Fibroblast of lung (primary cell): ENCODE measurements at regions not wholly inside any gene's neighbourhood (a gene's known extent, or its start where the extent isn't known, plus 50 kb on each side); places are given as distances from the start of the nearest gene placed in this dataset.

ENCODE experiments used
- DNase-seq, 2 donors: peaks; one replicate each; pipeline versions ENCODE4 v3.0.0 to v3.0.0-alpha.2; 2010; ENCODE audit warnings: low read depth in 2 of 2
- H2AFZ ChIP-seq: 2 replicates; pipeline ENCODE4 v1.5.1; 2012; ENCODE audit warnings: low read length, control low read depth, inconsistent platforms
- H3K27ac ChIP-seq: 2 replicates; pipeline ENCODE4 v1.5.1; 2011; ENCODE audit warnings: low read length, control low read depth; ENCODE audit not compliant: insufficient read depth
- H3K27me3 ChIP-seq: 2 replicates; pipeline ENCODE4 v1.5.1; 2011; ENCODE audit warnings: mild to moderate bottlenecking, low read length; ENCODE audit not compliant: control insufficient read depth, insufficient read depth
- H3K36me3 ChIP-seq: 2 replicates; pipeline ENCODE4 v1.5.1; 2011; ENCODE audit warnings: low read length; ENCODE audit not compliant: control insufficient read depth, insufficient read depth
- H3K4me1 ChIP-seq: 2 replicates; pipeline ENCODE4 v1.5.1; 2011; ENCODE audit warnings: low read length; ENCODE audit not compliant: control insufficient read depth, insufficient read depth; ENCODE audit errors: extremely low read depth
- H3K4me2 ChIP-seq: 2 replicates; pipeline ENCODE4 v1.5.1; 2011; ENCODE audit warnings: low read length, control low read depth; ENCODE audit not compliant: insufficient read depth; ENCODE audit errors: extremely low read depth
- H3K4me3 ChIP-seq, 4 experiments: fragments of 200-600 bp in 1 of 4; sonication (generic) in 1 of 4; replicated peaks in 1 of 4; 2 replicates each; pipeline ENCODE4 v1.5.1; 2011 to 2016; ENCODE audit warnings: low read length in 4 of 4, low read depth in 3 of 4, mild to moderate bottlenecking in 3 of 4, control low read depth in 2 of 4, inconsistent platforms in 1 of 4, mixed read lengths in 1 of 4; ENCODE audit not compliant: insufficient read depth in 1 of 4; ENCODE audit errors: control extremely low read depth in 1 of 4
- H3K79me2 ChIP-seq: 2 replicates; pipeline ENCODE4 v1.5.1; 2012; ENCODE audit warnings: mild to moderate bottlenecking, low read length, inconsistent platforms; ENCODE audit not compliant: control insufficient read depth, insufficient read depth
- H3K9ac ChIP-seq: 2 replicates; pipeline ENCODE4 v1.5.1; 2011; ENCODE audit warnings: mild to moderate bottlenecking, low read length, control low read depth; ENCODE audit not compliant: insufficient read depth
- H3K9me3 ChIP-seq: 2 replicates; pipeline ENCODE4 v1.5.1; 2012; ENCODE audit warnings: low read depth, low read length; ENCODE audit not compliant: control insufficient read depth, insufficient read depth
- H4K20me1 ChIP-seq: 2 replicates; pipeline ENCODE4 v1.5.1; 2011; ENCODE audit warnings: low read length; ENCODE audit not compliant: control insufficient read depth, insufficient read depth; ENCODE audit errors: extremely low read depth
- EZH2 ChIP-seq: IDR thresholded peaks from 2 replicates; pipeline ENCODE4 v1.5.1; 2012; ENCODE audit warnings: low read length, control low read depth, mild to moderate bottlenecking; ENCODE audit errors: missing control alignments
- TF ChIP-seq, protein P1 (sequence below), 2 donors: IDR thresholded peaks in 1 of 2; conservative IDR thresholded peaks in 1 of 2; 1 replicate in 1 of 2; 2 replicates in 1 of 2; pipeline ENCODE4 v1.5.1; 2011 to 2012; ENCODE audit warnings: low read length in 2 of 2, control low read depth in 1 of 2, inconsistent platforms in 1 of 2, low read depth in 1 of 2, mild to moderate bottlenecking in 1 of 2

DNA sequence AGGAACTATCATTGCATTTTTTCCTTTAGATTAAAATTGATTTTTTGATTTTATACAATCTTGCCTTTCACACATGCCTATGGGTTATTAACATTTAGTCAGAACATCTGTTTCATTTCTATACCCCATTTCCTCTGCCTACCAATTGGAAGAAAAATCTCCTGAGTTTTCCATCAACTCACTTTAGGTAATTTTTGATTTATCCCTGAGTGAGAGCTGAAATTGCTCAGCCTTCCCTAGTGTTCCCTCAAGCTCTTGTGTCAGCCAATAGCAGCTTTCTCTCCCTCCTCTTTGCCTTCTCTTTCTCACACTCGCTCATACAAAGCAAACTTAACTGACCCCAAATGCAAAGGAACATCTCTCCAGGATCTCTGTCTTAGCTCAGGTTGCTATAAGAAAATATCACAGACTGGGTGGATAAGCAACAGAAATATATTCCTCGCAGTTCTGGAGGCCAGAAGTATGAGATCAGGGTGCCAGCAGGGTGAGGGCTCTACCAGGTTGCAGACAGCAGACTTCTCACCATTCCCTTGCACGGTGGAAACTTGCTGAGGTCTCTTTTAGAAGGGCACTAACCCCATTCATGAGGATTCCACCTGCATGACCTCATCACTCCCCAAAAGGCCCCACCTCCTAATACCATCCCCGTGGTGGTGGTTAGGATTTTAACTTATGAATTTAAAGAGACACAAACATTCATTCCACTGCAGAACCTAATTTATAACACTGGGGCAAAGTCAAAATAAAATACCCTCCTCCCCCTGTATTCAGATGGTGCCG is 224.2 kb upstream of the SFSWAP start:
- Histone ChIP-seq H3K27ac (no peak overlapping the region), H3K4me2 (no peak overlapping the region), H2AFZ (no peak overlapping the region), H3K9me3 (no peaks in the 10 kb centered on the region), H3K9ac (no peak overlapping the region), H3K36me3 (no peaks in the 10 kb centered on the region), H4K20me1 (no peaks in the 10 kb centered on the region), H3K4me3 (no peak overlapping the region), H3K27me3 (no peaks in the 10 kb centered on the region), H3K4me1 (no peaks in the 10 kb centered on the region), H3K79me2 (no peaks in the 10 kb centered on the region)
- no peak for TF ChIP-seq EZH2
- TF ChIP-seq, protein P1, sequence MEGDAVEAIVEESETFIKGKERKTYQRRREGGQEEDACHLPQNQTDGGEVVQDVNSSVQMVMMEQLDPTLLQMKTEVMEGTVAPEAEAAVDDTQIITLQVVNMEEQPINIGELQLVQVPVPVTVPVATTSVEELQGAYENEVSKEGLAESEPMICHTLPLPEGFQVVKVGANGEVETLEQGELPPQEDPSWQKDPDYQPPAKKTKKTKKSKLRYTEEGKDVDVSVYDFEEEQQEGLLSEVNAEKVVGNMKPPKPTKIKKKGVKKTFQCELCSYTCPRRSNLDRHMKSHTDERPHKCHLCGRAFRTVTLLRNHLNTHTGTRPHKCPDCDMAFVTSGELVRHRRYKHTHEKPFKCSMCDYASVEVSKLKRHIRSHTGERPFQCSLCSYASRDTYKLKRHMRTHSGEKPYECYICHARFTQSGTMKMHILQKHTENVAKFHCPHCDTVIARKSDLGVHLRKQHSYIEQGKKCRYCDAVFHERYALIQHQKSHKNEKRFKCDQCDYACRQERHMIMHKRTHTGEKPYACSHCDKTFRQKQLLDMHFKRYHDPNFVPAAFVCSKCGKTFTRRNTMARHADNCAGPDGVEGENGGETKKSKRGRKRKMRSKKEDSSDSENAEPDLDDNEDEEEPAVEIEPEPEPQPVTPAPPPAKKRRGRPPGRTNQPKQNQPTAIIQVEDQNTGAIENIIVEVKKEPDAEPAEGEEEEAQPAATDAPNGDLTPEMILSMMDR (conservative IDR thresholded peaks at IDR 0.05 in 1 of 2, IDR thresholded peaks at IDR 0.05 in 1 of 2; ENCODE audit: low read depth in 1 of 2, low read length in 2 of 2) = no peak
- DNase-seq = no peak

DNA sequence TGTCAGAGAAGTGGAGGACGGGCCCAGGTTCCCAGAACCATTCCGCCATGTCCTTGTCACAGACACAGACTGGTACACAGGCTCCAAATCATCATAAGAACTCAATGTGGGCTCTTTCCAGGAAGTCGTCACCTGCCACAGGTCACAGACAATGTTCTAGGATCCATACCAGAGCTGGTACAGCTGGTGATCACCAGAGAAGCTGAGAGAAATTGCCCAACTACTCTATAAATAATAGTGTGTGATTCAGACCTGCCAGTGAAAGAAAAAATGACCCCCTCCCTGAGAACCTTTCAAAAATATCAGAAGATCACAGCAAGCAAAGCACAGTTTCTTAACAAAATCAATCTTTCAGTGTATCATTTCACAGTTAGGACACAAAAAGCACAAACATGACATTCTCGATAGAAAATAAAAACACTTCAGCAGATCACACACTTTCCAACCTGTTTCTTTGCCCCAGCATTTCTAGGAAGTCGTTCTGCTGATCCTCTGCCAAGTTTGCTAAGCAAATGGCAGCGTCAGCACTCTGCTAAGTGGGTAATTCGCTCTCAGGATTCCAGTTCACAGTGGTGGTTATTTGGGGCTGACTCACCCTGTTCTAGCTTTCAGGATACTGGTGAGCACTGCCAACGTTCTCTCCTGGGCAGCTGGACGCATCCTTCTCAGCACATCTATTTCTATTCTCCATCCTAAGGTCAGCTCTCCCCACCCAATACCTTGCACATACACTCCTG is 223.3 kb upstream of the SFSWAP start:
- no peak for DNase-seq
- no peak overlapping the region for H3K27ac ChIP-seq
- H3K79me2 ChIP-seq = no peaks in the 10 kb centered on the region
- H3K9me3 ChIP-seq = no peaks in the 10 kb centered on the region
- no peaks in the 10 kb centered on the region for H3K36me3 ChIP-seq
- no peak overlapping the region for H3K4me3 ChIP-seq
- no peaks in the 10 kb centered on the region for H3K4me1 ChIP-seq
- no peak overlapping the region for H3K4me2 ChIP-seq
- no peak overlapping the region for H2AFZ ChIP-seq
- no peak overlapping the region for H3K9ac ChIP-seq
- no peaks in the 10 kb centered on the region for H3K27me3 ChIP-seq
- H4K20me1 ChIP-seq = no peaks in the 10 kb centered on the region
- TF ChIP-seq EZH2 = no peak
- TF ChIP-seq, protein P1 (conservative IDR thresholded peaks at IDR 0.05 in 1 of 2, IDR thresholded peaks at IDR 0.05 in 1 of 2; ENCODE audit: low read depth in 1 of 2, low read length in 2 of 2) = no peak

DNA sequence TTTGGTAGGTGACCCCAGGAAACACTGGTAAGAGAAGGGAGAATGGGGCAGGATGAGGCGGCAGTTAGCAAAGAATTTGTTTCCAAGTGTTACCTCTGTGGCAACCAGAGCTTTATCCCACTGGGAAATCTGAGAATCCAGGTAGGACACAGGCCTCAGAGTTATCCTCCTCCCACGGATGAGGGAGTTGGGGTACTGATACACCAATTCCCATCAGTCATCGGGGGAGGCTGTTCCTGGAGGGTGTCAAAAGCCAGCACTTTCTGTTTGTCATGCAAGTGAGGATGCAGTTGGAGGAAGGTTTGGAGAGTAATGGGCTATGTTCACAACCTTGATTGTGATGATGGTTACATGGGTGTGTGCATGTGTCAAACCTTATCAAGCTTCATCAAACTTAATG is 221.2 kb upstream of the SFSWAP start:
- H3K9ac ChIP-seq = no peak overlapping the region
- DNase-seq = no peak
- H3K79me2 ChIP-seq = no peaks in the 10 kb centered on the region
- no peak overlapping the region for H3K4me3 ChIP-seq
- H3K4me2 ChIP-seq = no peak overlapping the region
- no peaks in the 10 kb centered on the region for H3K36me3 ChIP-seq
- H4K20me1 ChIP-seq = no peaks in the 10 kb centered on the region
- TF ChIP-seq, protein P1 (conservative IDR thresholded peaks at IDR 0.05 in 1 of 2, IDR thresholded peaks at IDR 0.05 in 1 of 2; ENCODE audit: low read depth in 1 of 2, low read length in 2 of 2) = no peak
- TF ChIP-seq EZH2 = no peak
- no peaks in the 10 kb centered on the region for H3K4me1 ChIP-seq
- H2AFZ ChIP-seq = no peak overlapping the region
- no peak overlapping the region for H3K27ac ChIP-seq
- no peaks in the 10 kb centered on the region for H3K9me3 ChIP-seq
- H3K27me3 ChIP-seq = no peaks in the 10 kb centered on the region
